Thoracic aorta (tissue), 2 donors: ENCODE measurements at regions not wholly inside any gene's neighbourhood (a gene's known extent, or its start where the extent isn't known, plus 50 kb on each side); places are given as distances from the start of the nearest gene placed in this dataset.

Source experiments
- ATAC-seq: fragments of 150-250 bp; one replicate; pipeline ENCODE4 v1.8.0; 2017; ENCODE audit warnings: low read depth; ENCODE audit not compliant: insufficient number of reproducible peaks, low FRiP score
- DNase-seq: peaks from one replicate; pipeline ENCODE4 v3.0.0-alpha.2; 2020; ENCODE audit warnings: low spot score
- H3K27ac ChIP-seq, 2 donors: fragments of 200-600 bp; sonication (generic); 1 replicate in 1 of 2; 2 replicates in 1 of 2; pipeline ENCODE4 v1.5.1; 2016; ENCODE audit warnings: mild to moderate bottlenecking in 2 of 2, moderate library complexity in 2 of 2
- H3K27me3 ChIP-seq: fragments of 200-600 bp; sonication (generic); replicated peaks from 2 replicates; pipeline ENCODE4 v1.6.0; 2016; ENCODE audit warnings: mild to moderate bottlenecking; ENCODE audit not compliant: insufficient read depth
- H3K36me3 ChIP-seq: fragments of 200-600 bp; sonication (generic); one replicate; pipeline ENCODE4 v1.5.1; 2016
- H3K4me1 ChIP-seq, 2 donors: fragments of 200-600 bp; sonication (generic); 1 replicate in 1 of 2; 2 replicates in 1 of 2; pipeline versions ENCODE4 v1.5.1 to v1.6.0; 2016; ENCODE audit warnings: low read depth in 2 of 2, mild to moderate bottlenecking in 1 of 2; ENCODE audit not compliant: control insufficient read depth in 1 of 2
- H3K4me3 ChIP-seq: fragments of 200-600 bp; sonication (generic); 2 replicates; pipeline ENCODE4 v1.5.1; 2016; ENCODE audit warnings: mild to moderate bottlenecking
- H3K9me3 ChIP-seq: fragments of 200-600 bp; sonication (generic); 2 replicates; pipeline ENCODE4 v1.5.1; 2016
- CTCF ChIP-seq: fragments of 200-600 bp; sonication (generic); IDR thresholded peaks from one replicate; pipeline ENCODE4 v1.5.1; 2019; ENCODE audit warnings: antibody characterized with exemption

GRCh38 chr4:124509151-124509550 lies 203.4 kb downstream of the ANKRD50 start:
- Histone ChIP-seq H3K27me3 (no peaks in the 10 kb centered on the region), H3K4me1 (no peaks in the 10 kb centered on the region), H3K27ac (no peak overlapping the region), H3K9me3 (no peaks in the 10 kb centered on the region), H3K4me3 (no peak overlapping the region), H3K36me3 (no peaks in the 10 kb centered on the region)
- TF ChIP-seq CTCF, result no peak
- ATAC-seq (no peak), DNase-seq (no peak)

GRCh38 chr4:124514588-124514987 lies 197.9 kb downstream of the ANKRD50 start:
- no peak for TF ChIP-seq CTCF
- Histone ChIP-seq H3K27ac (no peak overlapping the region), H3K4me3 (no peak overlapping the region), H3K9me3 (no peaks in the 10 kb centered on the region), H3K36me3 (no peaks in the 10 kb centered on the region), H3K27me3 (no peaks in the 10 kb centered on the region), H3K4me1 (no peaks in the 10 kb centered on the region)
- DNase-seq (no peak), ATAC-seq (no peak)

- ATAC-seq, result no peak
- no peak overlapping the region for H3K27ac ChIP-seq
- H3K4me3 ChIP-seq, result no peak overlapping the region
- TF ChIP-seq CTCF, result no peak
- H3K9me3 ChIP-seq, result no peaks in the 10 kb centered on the region
- no peaks in the 10 kb centered on the region for H3K4me1 ChIP-seq
- DNase-seq, result no peak
- H3K36me3 ChIP-seq, result no peaks in the 10 kb centered on the region
- no peaks in the 10 kb centered on the region for H3K27me3 ChIP-seq
Measured at GRCh38 chr4:124515591-124515990, 196.9 kb downstream of the ANKRD50 start.

GRCh38 chr4:124519196-124519595 lies 193.3 kb downstream of the ANKRD50 start:
- DNase-seq, result no peak
- Histone ChIP-seq H3K36me3 (no peaks in the 10 kb centered on the region), H3K4me1 (no peaks in the 10 kb centered on the region), H3K27ac (no peak overlapping the region), H3K27me3 (no peaks in the 10 kb centered on the region), H3K9me3 (no peaks in the 10 kb centered on the region), H3K4me3 (no peak overlapping the region)
- ATAC-seq, result no peak
- TF ChIP-seq CTCF, result no peak

GRCh38 chr4:124523816-124524215 lies 188.7 kb downstream of the ANKRD50 start:
- H3K36me3 ChIP-seq, result no peaks in the 10 kb centered on the region
- H3K4me1 ChIP-seq, result peaks cover 0 to 7% of the 10 kb centered on the region in 2 donors
- no peak overlapping the region for H3K27ac ChIP-seq
- H3K27me3 ChIP-seq, result no peaks in the 10 kb centered on the region
- H3K4me3 ChIP-seq, result no peak overlapping the region
- DNase-seq (no peak), ATAC-seq (no peak)
- no peak for TF ChIP-seq CTCF
- H3K9me3 ChIP-seq, result no peaks in the 10 kb centered on the region
